Colonic mucosa (tissue), 4 donors: ENCODE measurements at regions not wholly inside any gene's neighbourhood (a gene's known extent, or its start where the extent isn't known, plus 50 kb on each side); places are given as distances from the start of the nearest gene placed in this dataset.

ENCODE experiments used
- DNase-seq: peaks from one replicate; pipeline ENCODE4 v3.0.0-alpha.2; 2020
- H3K27ac ChIP-seq: fragments of 200-600 bp; one replicate; pipeline ENCODE4 v1.8.0; 2021
- H3K27me3 ChIP-seq: fragments of 200-600 bp; one replicate; pipeline ENCODE4 v1.8.0; 2021
- H3K36me3 ChIP-seq: fragments of 200-600 bp; one replicate; pipeline ENCODE4 v1.8.0; 2021
- H3K4me1 ChIP-seq: fragments of 200-600 bp; one replicate; pipeline ENCODE4 v1.8.0; 2021; ENCODE audit warnings: mild to moderate bottlenecking
- H3K4me3 ChIP-seq: fragments of 200-600 bp; one replicate; pipeline ENCODE4 v1.8.0; 2021
- H3K9ac ChIP-seq, 2 donors: one replicate each; pipeline ENCODE4 v1.7.0; 2013; ENCODE audit warnings: control low read depth in 2 of 2, low read depth in 2 of 2, low read length in 2 of 2
- H3K9me3 ChIP-seq: fragments of 200-600 bp; one replicate; pipeline ENCODE4 v1.8.0; 2021
- intact Hi-C: fragments of 100-400 bp; cut with DNase I; formaldehyde crosslinking; loops from one replicate; pipeline ENCODE4 v1.14.1; 2022
- TF ChIP-seq, protein P1 (sequence below): fragments of 200-600 bp; IDR thresholded peaks from one replicate; pipeline ENCODE4 v1.8.0; 2022; ENCODE audit warnings: antibody characterized with exemption, mild to moderate bottlenecking
- donor health status: healthy.
- donor health status: DM: no; HTN: no; CAD: no.
- donor health status: DM: no; HTN: no; CAD: no.

DNA sequence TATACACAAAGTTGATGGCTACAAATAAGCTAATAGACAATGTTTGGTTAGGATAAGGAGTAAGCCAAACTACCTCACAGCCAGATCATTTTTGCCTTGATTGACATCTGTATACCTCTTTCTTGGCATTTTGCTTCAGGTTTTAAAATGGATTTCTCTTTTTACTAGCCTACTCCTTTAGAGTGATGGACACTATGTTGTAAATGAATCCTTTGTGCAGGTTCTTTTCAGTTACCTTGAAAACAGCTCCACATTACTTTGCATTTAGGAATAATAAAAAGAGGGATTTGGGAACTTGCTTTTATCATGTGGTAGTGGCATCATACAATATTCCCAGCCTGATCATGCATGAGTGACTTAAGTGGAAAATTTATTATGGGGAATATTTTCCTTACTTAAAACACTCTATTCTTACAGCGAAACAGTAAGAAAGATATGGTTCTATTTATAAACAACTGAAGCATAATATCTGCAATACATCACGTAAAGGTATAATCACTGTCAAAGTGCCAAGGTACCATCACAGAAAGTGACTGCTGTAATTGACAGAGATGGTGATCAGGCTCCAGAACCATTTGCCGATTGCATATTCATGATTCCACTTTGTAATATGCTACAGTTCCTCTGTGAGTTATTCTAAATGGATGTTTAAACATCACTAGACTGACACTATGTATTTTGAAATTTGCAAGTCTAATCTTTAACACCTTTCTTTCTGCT is 327.0 kb downstream of the DMRTA1 start:
- Histone ChIP-seq H3K4me3 (no peak overlapping the region), H3K4me1 (no peaks in the 10 kb centered on the region), H3K9ac (no peak overlapping the region), H3K36me3 (no peaks in the 10 kb centered on the region), H3K9me3 (no peaks in the 10 kb centered on the region), H3K27me3 (no peaks in the 10 kb centered on the region), H3K27ac (no peak overlapping the region)
- TF ChIP-seq, protein P1, sequence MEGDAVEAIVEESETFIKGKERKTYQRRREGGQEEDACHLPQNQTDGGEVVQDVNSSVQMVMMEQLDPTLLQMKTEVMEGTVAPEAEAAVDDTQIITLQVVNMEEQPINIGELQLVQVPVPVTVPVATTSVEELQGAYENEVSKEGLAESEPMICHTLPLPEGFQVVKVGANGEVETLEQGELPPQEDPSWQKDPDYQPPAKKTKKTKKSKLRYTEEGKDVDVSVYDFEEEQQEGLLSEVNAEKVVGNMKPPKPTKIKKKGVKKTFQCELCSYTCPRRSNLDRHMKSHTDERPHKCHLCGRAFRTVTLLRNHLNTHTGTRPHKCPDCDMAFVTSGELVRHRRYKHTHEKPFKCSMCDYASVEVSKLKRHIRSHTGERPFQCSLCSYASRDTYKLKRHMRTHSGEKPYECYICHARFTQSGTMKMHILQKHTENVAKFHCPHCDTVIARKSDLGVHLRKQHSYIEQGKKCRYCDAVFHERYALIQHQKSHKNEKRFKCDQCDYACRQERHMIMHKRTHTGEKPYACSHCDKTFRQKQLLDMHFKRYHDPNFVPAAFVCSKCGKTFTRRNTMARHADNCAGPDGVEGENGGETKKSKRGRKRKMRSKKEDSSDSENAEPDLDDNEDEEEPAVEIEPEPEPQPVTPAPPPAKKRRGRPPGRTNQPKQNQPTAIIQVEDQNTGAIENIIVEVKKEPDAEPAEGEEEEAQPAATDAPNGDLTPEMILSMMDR = no peak
- DNase-seq = no peak
- intact Hi-C loops = no loop called here

DNA sequence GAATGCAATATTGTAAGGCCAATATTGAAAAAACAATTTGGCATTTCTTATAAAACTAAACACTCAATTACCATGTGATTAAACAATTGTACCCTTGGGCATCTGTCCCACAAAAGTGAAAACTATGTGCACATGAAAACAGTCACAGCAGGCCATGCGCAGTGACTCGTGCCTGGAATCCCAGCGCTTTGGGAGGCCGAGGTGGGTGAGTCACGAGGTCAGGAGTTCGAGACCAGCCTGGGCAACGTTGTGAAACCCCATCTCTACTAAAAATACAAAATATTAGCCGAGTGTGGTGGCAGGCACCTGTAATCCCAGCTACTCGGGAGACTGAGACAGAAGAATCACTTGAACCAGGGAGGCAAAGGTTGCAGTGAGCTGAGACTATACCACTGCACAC is 343.7 kb downstream of the DMRTA1 start:
- no peaks in the 10 kb centered on the region for H3K9me3 ChIP-seq
- H3K9ac ChIP-seq = no peak overlapping the region
- TF ChIP-seq, protein P1 = no peak
- no peak overlapping the region for H3K4me3 ChIP-seq
- intact Hi-C loops = no loop called here
- H3K36me3 ChIP-seq = no peaks in the 10 kb centered on the region
- no peak overlapping the region for H3K27ac ChIP-seq
- no peaks in the 10 kb centered on the region for H3K4me1 ChIP-seq
- DNase-seq = no peak
- no peaks in the 10 kb centered on the region for H3K27me3 ChIP-seq

DNA sequence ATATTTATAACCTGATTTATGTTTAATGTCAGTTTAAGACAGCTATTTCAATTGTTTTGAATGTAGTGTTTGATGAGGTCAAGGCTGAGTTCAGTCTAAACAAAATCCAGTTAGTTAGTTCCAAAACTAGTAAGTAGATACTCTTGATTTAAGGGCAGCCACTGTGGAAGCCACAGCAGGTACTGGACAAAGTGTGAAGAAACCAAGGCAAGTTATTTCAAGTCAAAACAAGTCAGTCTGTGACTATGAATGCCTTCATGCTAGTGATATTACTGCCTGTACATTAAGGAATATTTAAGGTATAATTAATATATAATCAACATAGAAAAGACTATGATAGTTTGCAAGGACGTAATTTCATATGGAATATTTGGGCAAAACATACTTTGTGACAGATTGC is 362.3 kb downstream of the DMRTA1 start:
- no peaks in the 10 kb centered on the region for H3K27me3 ChIP-seq
- no peak overlapping the region for H3K27ac ChIP-seq
- DNase-seq = no peak
- TF ChIP-seq, protein P1 = no peak
- H3K36me3 ChIP-seq = no peaks in the 10 kb centered on the region
- H3K9me3 ChIP-seq = no peaks in the 10 kb centered on the region
- intact Hi-C loops = no loop called here
- no peak overlapping the region for H3K4me3 ChIP-seq
- H3K9ac ChIP-seq = no peak overlapping the region
- H3K4me1 ChIP-seq = no peaks in the 10 kb centered on the region

DNA sequence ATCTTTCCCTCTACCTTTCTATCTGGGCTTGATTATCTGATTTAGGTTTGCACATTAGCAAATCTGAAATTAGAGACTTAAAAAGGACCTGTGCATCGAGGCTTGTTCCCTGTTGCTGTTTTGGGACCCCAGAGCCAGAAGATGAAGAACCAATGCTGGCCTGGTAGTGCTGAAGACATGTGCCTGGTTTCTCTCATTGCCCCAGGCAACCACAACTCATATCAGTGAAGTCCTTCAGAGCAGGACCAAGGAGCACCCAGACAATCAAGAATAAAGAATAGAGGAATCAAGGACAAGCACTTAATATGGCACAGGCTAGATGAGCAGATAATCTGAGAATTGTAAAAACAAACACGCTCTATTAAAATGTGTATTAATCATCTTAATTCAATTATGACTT is 362.7 kb downstream of the DMRTA1 start:
- Histone ChIP-seq H3K27me3 (no peaks in the 10 kb centered on the region), H3K36me3 (no peaks in the 10 kb centered on the region), H3K27ac (no peak overlapping the region), H3K4me3 (no peak overlapping the region), H3K4me1 (no peaks in the 10 kb centered on the region), H3K9me3 (no peaks in the 10 kb centered on the region), H3K9ac (no peak overlapping the region)
- intact Hi-C loops = no loop called here
- DNase-seq = no peak
- TF ChIP-seq, protein P1 = no peak

DNA sequence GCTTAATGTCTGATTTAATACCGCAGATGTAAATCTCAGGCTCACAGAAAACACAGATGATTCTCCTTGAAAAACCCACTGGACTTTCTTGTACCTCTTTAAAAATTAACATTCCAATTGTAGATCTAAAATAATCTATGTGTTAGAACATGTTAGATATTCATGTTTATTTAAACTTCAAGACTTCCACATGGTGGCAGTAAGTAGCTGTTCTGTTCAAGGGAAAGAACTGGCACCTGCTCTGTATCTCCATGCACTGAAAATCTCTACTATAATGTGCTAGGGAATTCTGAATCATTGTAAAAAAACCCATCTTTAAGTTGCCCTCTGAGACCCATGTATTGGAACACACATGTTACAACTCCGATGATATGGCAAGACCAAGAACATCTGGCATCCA is 366.9 kb downstream of the DMRTA1 start:
- Histone ChIP-seq H3K27me3 (no peaks in the 10 kb centered on the region), H3K9me3 (no peaks in the 10 kb centered on the region), H3K27ac (no peak overlapping the region), H3K4me3 (no peak overlapping the region), H3K9ac (no peak overlapping the region), H3K36me3 (no peaks in the 10 kb centered on the region), H3K4me1 (no peaks in the 10 kb centered on the region)
- TF ChIP-seq, protein P1 = no peak
- no peak for DNase-seq
- intact Hi-C loops = no loop called here
